HG03342 (cell line): ENCODE measurements at regions not wholly inside any gene's neighbourhood (a gene's known extent, or its start where the extent isn't known, plus 50 kb on each side); places are given as distances from the start of the nearest gene placed in this dataset.

ENCODE experiments used
- ATAC-seq: cut with Tn5 transposase; IDR thresholded peaks from one replicate; pipeline ENCODE4 v1.9.1; 2021; ENCODE audit warnings: mild to moderate bottlenecking, moderate library complexity; ENCODE audit not compliant: unreplicated experiment

GRCh38 chr2:42962508-42962953, 170.1 kb upstream of the HAAO start:
- no peak for ATAC-seq

- no peak for ATAC-seq
Measured at GRCh38 chr2:42961961-42962360, 169.6 kb upstream of the HAAO start.

- no peak for ATAC-seq
Measured at GRCh38 chr2:42961385-42961811, 169.0 kb upstream of the HAAO start.

GRCh38 chr2:42960842-42961180, 168.4 kb upstream of the HAAO start:
- ATAC-seq: no peak

GRCh38 chr2:42960002-42960841, 167.8 kb upstream of the HAAO start:
- ATAC-seq: no peak

- ATAC-seq: no peak
Measured at GRCh38 chr2:42959234-42960001, 167.0 kb upstream of the HAAO start.

- no peak for ATAC-seq
Measured at GRCh38 chr2:42958741-42959233, 166.4 kb upstream of the HAAO start.

- ATAC-seq: no peak
Measured at GRCh38 chr2:42957861-42958301, 165.5 kb upstream of the HAAO start.

GRCh38 chr2:42957109-42957860, 164.9 kb upstream of the HAAO start:
- no peak for ATAC-seq

GRCh38 chr2:42954227-42954962, 162.0 kb upstream of the HAAO start:
- ATAC-seq: no peak

GRCh38 chr2:42953216-42953615, 160.8 kb upstream of the HAAO start:
- ATAC-seq: no peak

- no peak for ATAC-seq
Measured at GRCh38 chr2:42951263-42951938, 159.0 kb upstream of the HAAO start.

- no peak for ATAC-seq
Measured at GRCh38 chr2:42949125-42949524, 156.7 kb upstream of the HAAO start.

GRCh38 chr2:42947809-42948600, 155.6 kb upstream of the HAAO start:
- no peak for ATAC-seq

- no peak for ATAC-seq
Measured at GRCh38 chr2:42944779-42945415, 152.5 kb upstream of the HAAO start.

- ATAC-seq: no peak
Measured at GRCh38 chr2:42942990-42943493, 150.7 kb upstream of the HAAO start.

- no peak for ATAC-seq
Measured at GRCh38 chr2:42942214-42942989, 150.0 kb upstream of the HAAO start.
